ENCODE measurements at regions not wholly inside any gene's neighbourhood (a gene's known extent, or its start where the extent isn't known, plus 50 kb on each side); places are given as distances from the start of the nearest gene placed in this dataset.

DNA sequence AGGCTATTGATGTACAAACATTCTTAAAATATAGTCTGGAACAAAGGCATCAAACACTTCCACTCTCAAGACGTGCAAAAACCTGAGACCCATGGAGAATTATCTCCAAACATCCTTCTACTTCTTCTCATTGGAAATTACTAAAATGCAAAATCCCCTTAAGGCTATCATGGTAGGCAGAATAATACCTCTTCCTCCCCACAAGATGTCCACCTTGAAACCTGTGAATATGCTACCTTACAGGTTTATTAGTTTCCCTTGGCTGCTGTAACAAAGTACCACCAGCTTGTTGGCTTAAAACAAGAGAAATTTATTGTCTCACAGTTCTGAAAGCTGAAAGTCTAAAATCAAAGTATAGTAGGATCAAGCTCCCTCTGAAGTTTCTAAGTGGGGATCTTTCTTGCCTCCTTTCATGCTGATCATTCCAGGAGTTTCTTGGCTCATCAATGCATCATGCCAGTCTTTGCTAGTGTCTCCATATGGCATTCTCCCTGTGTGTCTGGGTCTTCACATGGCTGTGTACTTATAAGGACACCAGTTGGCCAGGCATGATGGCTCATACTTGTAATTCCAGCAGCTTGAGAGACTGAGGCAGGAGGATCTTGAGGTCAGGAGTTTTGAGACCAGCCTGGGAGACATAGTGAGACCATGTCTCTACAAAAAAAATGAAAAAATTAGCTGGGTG is 163.7 kb upstream of the NCK2 start:
- Histone ChIP-seq H3F3A (ENCODE audit: insufficient read depth, low read length, poor library complexity, severe bottlenecking) (no peaks in the 10 kb centered on the region), H3K79me2 (replicated peaks; ENCODE audit: insufficient read depth, low read length) (no peaks in the 10 kb centered on the region), H3K4me2 (ENCODE audit: low read length) (no peak overlapping the region), H3K27me3 (ENCODE audit: insufficient read depth, low read depth, low read length) (no peaks in the 10 kb centered on the region), H4K20me1 (ENCODE audit: insufficient read depth) (no peaks in the 10 kb centered on the region), H3K36me3 (ENCODE audit: insufficient read depth, low read length) (no peaks in the 10 kb centered on the region), H3K9ac (ENCODE audit: low read length) (no peak overlapping the region), H3K9me3 (ENCODE audit: low read length) (no peaks in the 10 kb centered on the region), H3K27ac (ENCODE audit: low read length) (no peak overlapping the region), H3K9me2 (ENCODE audit: insufficient read depth, low read length) (no peaks in the 10 kb centered on the region), H2AFZ (ENCODE audit: low read depth, low read length) (no peak overlapping the region), H3K4me3 (ENCODE audit: low read length) (no peak overlapping the region)
- TF ChIP-seq SMC3 (conservative IDR thresholded peaks at IDR 0.05; ENCODE audit: poor library complexity), result no peak
- no peak for TF ChIP-seq EP300 (conservative IDR thresholded peaks at IDR 0.05; ENCODE audit: poor library complexity, severe bottlenecking)
- no peak for TF ChIP-seq TAF1 (IDR thresholded peaks at IDR 0.05; ENCODE audit: low read depth)
- TF ChIP-seq, protein P1, sequence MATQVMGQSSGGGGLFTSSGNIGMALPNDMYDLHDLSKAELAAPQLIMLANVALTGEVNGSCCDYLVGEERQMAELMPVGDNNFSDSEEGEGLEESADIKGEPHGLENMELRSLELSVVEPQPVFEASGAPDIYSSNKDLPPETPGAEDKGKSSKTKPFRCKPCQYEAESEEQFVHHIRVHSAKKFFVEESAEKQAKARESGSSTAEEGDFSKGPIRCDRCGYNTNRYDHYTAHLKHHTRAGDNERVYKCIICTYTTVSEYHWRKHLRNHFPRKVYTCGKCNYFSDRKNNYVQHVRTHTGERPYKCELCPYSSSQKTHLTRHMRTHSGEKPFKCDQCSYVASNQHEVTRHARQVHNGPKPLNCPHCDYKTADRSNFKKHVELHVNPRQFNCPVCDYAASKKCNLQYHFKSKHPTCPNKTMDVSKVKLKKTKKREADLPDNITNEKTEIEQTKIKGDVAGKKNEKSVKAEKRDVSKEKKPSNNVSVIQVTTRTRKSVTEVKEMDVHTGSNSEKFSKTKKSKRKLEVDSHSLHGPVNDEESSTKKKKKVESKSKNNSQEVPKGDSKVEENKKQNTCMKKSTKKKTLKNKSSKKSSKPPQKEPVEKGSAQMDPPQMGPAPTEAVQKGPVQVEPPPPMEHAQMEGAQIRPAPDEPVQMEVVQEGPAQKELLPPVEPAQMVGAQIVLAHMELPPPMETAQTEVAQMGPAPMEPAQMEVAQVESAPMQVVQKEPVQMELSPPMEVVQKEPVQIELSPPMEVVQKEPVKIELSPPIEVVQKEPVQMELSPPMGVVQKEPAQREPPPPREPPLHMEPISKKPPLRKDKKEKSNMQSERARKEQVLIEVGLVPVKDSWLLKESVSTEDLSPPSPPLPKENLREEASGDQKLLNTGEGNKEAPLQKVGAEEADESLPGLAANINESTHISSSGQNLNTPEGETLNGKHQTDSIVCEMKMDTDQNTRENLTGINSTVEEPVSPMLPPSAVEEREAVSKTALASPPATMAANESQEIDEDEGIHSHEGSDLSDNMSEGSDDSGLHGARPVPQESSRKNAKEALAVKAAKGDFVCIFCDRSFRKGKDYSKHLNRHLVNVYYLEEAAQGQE (IDR thresholded peaks at IDR 0.05; ENCODE audit: borderline replicate concordance), result no peak
- TF ChIP-seq, protein P2, sequence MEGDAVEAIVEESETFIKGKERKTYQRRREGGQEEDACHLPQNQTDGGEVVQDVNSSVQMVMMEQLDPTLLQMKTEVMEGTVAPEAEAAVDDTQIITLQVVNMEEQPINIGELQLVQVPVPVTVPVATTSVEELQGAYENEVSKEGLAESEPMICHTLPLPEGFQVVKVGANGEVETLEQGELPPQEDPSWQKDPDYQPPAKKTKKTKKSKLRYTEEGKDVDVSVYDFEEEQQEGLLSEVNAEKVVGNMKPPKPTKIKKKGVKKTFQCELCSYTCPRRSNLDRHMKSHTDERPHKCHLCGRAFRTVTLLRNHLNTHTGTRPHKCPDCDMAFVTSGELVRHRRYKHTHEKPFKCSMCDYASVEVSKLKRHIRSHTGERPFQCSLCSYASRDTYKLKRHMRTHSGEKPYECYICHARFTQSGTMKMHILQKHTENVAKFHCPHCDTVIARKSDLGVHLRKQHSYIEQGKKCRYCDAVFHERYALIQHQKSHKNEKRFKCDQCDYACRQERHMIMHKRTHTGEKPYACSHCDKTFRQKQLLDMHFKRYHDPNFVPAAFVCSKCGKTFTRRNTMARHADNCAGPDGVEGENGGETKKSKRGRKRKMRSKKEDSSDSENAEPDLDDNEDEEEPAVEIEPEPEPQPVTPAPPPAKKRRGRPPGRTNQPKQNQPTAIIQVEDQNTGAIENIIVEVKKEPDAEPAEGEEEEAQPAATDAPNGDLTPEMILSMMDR (IDR thresholded peaks at IDR 0.05; ENCODE audit: poor library complexity, severe bottlenecking), result no peak
- no peak for TF ChIP-seq RAD21 (conservative IDR thresholded peaks at IDR 0.05)
- no peak for TF ChIP-seq POLR2AphosphoS5 (IDR thresholded peaks at IDR 0.05)
- TF ChIP-seq EZH2 (IDR thresholded peaks at IDR 0.05; ENCODE audit: borderline replicate concordance, insufficient read depth, low read length, poor library complexity, severe bottlenecking), result no peak
- TF ChIP-seq MXI1 (conservative IDR thresholded peaks at IDR 0.05; ENCODE audit: poor library complexity, severe bottlenecking), result no peak

DNA sequence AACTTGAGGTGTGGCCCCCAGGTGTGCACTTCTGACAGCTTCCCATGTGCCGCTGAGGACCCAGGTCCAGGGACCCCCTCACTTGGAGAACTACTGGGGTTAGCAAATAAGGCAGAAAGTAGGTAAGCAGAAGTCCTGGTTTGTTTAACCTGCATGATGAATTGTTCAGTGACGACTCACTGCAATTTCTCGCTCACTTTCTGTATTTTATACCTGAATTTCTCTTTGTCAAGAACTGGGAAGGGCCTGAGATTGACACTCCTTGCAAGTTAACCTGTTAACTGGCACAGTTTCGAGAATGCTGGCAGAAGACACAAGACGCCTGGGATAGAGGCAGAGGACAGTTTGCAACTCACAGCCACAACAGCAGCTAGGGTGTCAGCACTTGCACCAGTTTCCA is 164.5 kb upstream of the NCK2 start:
- Histone ChIP-seq H3K4me2 (ENCODE audit: low read length) (no peak overlapping the region), H3K79me2 (replicated peaks; ENCODE audit: insufficient read depth, low read length) (no peaks in the 10 kb centered on the region), H3K27ac (ENCODE audit: low read length) (no peak overlapping the region), H4K20me1 (ENCODE audit: insufficient read depth) (no peaks in the 10 kb centered on the region), H3K9me3 (ENCODE audit: low read length) (no peaks in the 10 kb centered on the region), H3K36me3 (ENCODE audit: insufficient read depth, low read length) (no peaks in the 10 kb centered on the region), H3K4me3 (ENCODE audit: low read length) (no peak overlapping the region), H3K27me3 (ENCODE audit: insufficient read depth, low read depth, low read length) (no peaks in the 10 kb centered on the region), H3K9me2 (ENCODE audit: insufficient read depth, low read length) (no peaks in the 10 kb centered on the region), H3K9ac (ENCODE audit: low read length) (no peak overlapping the region), H3F3A (ENCODE audit: insufficient read depth, low read length, poor library complexity, severe bottlenecking) (no peaks in the 10 kb centered on the region), H2AFZ (ENCODE audit: low read depth, low read length) (no peak overlapping the region)
- no peak for TF ChIP-seq EP300 (conservative IDR thresholded peaks at IDR 0.05; ENCODE audit: poor library complexity, severe bottlenecking)
- TF ChIP-seq, protein P1 (IDR thresholded peaks at IDR 0.05; ENCODE audit: borderline replicate concordance), result no peak
- TF ChIP-seq, protein P2 (IDR thresholded peaks at IDR 0.05; ENCODE audit: poor library complexity, severe bottlenecking), result no peak
- no peak for TF ChIP-seq MXI1 (conservative IDR thresholded peaks at IDR 0.05; ENCODE audit: poor library complexity, severe bottlenecking)
- TF ChIP-seq EZH2 (IDR thresholded peaks at IDR 0.05; ENCODE audit: borderline replicate concordance, insufficient read depth, low read length, poor library complexity, severe bottlenecking), result no peak
- no peak for TF ChIP-seq RAD21 (conservative IDR thresholded peaks at IDR 0.05)
- TF ChIP-seq SMC3 (conservative IDR thresholded peaks at IDR 0.05; ENCODE audit: poor library complexity), result no peak
- TF ChIP-seq TAF1 (IDR thresholded peaks at IDR 0.05; ENCODE audit: low read depth), result no peak
- no peak for TF ChIP-seq POLR2AphosphoS5 (IDR thresholded peaks at IDR 0.05)
